D721Med (cell line): ENCODE measurements at regions not wholly inside any gene's neighbourhood (a gene's known extent, or its start where the extent isn't known, plus 50 kb on each side); places are given as distances from the start of the nearest gene placed in this dataset.

ENCODE experiments used
- DNase-seq: peaks from one replicate; pipeline ENCODE4 v3.0.0; 2011; ENCODE audit warnings: low spot score; ENCODE audit not compliant: insufficient read length
- FAIRE-seq: peaks from 2 replicates; lab custom pipeline; 2011; peaks lifted over from hg19 to GRCh38; lab: Jason Lieb, UNC
- CTCF ChIP-seq: IDR thresholded peaks from 2 replicates; pipeline ENCODE4 v1.5.1; 2012; ENCODE audit warnings: mild to moderate bottlenecking, control low read depth; ENCODE audit not compliant: insufficient read depth; ENCODE audit errors: missing control alignments

DNA sequence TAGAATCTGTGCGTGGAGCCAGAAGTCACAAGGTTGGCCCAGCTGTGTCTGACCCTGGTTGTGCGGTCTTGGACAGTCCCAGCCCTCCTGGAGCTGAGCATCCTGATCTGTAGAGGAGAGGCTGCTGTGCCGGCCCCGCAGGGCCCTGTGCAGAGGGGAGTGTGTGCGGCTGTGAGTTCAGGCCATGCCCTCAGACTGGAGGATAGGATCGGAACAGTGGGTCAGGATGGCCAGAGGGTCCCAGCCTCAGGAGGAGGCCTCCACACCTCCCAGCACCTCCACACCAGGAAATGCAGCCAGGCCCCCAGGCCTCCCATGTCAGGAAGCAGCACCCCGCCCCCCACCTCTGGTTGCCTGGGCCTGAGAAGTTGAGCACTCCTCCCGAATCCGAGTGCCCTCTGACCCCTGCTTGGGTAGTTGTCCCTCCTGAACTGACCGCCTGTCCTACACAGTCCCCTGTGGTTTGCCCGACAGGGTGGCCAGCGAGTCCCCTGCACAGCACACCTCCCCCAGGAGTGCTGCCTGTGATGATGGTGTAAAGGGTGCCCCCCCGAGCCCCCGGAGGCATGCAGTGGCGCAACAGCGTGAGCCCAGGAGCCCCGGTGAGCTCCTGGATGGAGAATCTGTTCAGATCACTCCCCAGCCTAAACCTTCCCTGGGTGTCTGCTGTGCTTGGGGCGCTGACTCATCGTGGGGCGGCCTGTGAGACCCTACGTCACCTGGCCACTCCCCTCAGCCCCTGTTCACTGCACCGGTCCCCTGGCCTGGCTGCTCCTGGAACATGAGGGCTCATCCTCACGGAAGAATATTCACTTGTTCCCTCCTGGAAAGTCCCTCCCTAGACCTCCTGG lies 285.2 kb downstream of the SEC14L1 start:
- no peak for FAIRE-seq
- no peak for TF ChIP-seq CTCF
- DNase-seq = no peak

DNA sequence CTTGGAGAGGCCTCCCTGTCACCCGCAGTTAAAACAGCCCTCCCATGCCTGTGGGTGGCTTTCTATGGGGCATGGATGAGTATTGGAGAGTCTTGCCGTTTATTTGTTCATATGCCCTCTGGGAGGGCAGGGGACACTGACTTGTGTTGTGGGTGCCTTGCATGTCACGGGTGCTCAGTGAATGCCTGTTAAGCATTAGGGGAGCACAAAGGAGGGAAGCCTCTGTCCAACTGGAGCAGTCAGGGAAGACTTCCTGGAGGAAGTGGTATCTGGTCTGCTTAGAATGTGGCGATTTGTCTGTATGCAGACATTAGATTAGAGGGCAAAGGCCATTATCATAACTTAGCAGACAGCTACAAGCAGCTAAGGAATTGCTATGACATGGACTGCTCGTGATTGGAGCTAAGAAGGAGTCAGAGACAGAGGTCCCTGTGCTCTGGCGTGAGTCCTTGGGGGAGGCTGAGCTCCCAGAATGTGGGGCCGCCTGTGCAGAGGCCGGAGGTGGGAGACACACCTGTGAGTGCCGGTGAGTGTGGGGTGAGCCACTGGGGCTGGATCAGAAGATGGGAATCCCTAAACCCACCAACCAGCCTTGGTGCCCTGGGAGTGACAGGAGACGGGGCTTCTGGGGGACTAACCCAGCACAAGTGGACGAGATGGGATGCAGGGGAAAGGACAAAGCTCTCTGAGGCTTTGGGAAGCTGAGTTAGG lies 286.1 kb downstream of the SEC14L1 start:
- FAIRE-seq = no peak
- no peak for DNase-seq
- no peak for TF ChIP-seq CTCF

DNA sequence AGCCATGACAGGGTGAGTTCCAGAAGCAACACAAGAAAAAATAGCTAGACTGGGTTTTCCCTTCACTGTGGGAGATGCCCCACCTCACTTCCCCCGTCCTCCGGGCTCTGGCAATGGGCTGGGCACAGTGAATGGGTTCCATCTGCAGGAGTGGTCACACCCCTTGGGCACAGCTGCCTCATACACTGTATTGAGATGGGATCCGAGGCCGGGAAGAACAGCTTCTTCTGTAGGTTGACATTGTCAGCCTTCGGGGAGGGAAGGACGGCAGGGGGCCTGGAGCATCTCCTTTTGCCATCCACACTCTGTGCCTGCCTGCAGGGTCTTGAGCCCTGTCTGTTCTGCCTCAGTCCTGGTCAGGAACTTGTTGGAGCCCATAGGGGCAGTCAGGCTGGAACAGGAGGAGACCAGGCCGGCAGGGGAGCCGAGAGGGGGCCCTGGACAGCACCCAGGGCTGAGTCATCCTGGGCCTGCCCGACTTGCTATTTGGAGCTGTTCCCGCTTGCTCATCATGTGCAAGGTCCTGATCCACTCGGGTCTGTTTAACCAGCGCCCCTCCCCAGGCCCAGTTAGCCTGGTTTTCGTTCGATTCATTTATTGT lies 286.7 kb downstream of the SEC14L1 start:
- no peak for FAIRE-seq
- no peak for TF ChIP-seq CTCF
- no peak for DNase-seq

- FAIRE-seq = no peak
These were observed 287.4 kb downstream of the SEC14L1 start for GRCh38 chr17:77428020-77428748.

GRCh38 chr17:77428749-77429368 lies 288.1 kb downstream of the SEC14L1 start:
- FAIRE-seq (no peak), DNase-seq (no peak)
- TF ChIP-seq CTCF = no peak

More at GRCh38 chr17:77428020-77428748, 287.4 kb downstream of the SEC14L1 start:
- DNase-seq = no peak
- TF ChIP-seq CTCF = no peak

GRCh38 chr17:77429369-77429968 lies 288.7 kb downstream of the SEC14L1 start:
- no peak for TF ChIP-seq CTCF
- FAIRE-seq (no peak), DNase-seq (no peak)
